ENCODE measurements at regions not wholly inside any gene's neighbourhood (a gene's known extent, or its start where the extent isn't known, plus 50 kb on each side); places are given as distances from the start of the nearest gene placed in this dataset.

- no peaks in the 10 kb centered on the region for H3K27me3 ChIP-seq
- H3K4me1 ChIP-seq, result no peaks in the 10 kb centered on the region
- no peak overlapping the region for H3K27ac ChIP-seq
- no peak for DNase-seq
- intact Hi-C loops (cut with DNase I), result no loop called here
- H3K4me3 ChIP-seq (replicated peaks in 1 of 3), result no peak overlapping the region
- no peak for TF ChIP-seq CTCF (IDR thresholded peaks at IDR 0.05)
- no peak for TF ChIP-seq POLR2A (IDR thresholded peaks at IDR 0.05)
- H3K9me3 ChIP-seq, result no peaks in the 10 kb centered on the region
- WGBS, 2 donors, result 74 to 80% methylated on average over 2 of the region's 2 CpGs
- H3K36me3 ChIP-seq, result no peaks in the 10 kb centered on the region
Observed at GRCh38 chr9:91085517-91086291, 276.0 kb downstream of the AUH start.

- Histone ChIP-seq H3K36me3 (no peaks in the 10 kb centered on the region), H3K4me1 (no peaks in the 10 kb centered on the region), H3K27me3 (no peaks in the 10 kb centered on the region), H3K9me3 (no peaks in the 10 kb centered on the region), H3K4me3 (replicated peaks in 1 of 3) (no peak overlapping the region), H3K27ac (no peak overlapping the region)
- intact Hi-C loops (cut with DNase I), result no loop called here
- no peak for DNase-seq
- TF ChIP-seq CTCF (IDR thresholded peaks at IDR 0.05) (no peak), POLR2A (IDR thresholded peaks at IDR 0.05) (no peak)
Observed at GRCh38 chr9:91086657-91087461, 274.9 kb downstream of the AUH start.

- H3K4me3 ChIP-seq (replicated peaks in 1 of 3), result no peak overlapping the region
- intact Hi-C loops (cut with DNase I), result no loop called here
- DNase-seq, result no peak
- H3K9me3 ChIP-seq, result no peaks in the 10 kb centered on the region
- no peaks in the 10 kb centered on the region for H3K4me1 ChIP-seq
- no peak overlapping the region for H3K27ac ChIP-seq
- no peak for TF ChIP-seq CTCF (IDR thresholded peaks at IDR 0.05)
- TF ChIP-seq POLR2A (IDR thresholded peaks at IDR 0.05), result no peak
- no peaks in the 10 kb centered on the region for H3K27me3 ChIP-seq
- H3K36me3 ChIP-seq, result no peaks in the 10 kb centered on the region
Observed at GRCh38 chr9:91087462-91087759, 274.3 kb downstream of the AUH start.

- TF ChIP-seq POLR2A (IDR thresholded peaks at IDR 0.05) (no peak), CTCF (IDR thresholded peaks at IDR 0.05) (peak in 4 of 6 experiments; percentile 26 to 43 (median 29))
- Histone ChIP-seq H3K27ac (no peak overlapping the region), H3K27me3 (no peaks in the 10 kb centered on the region), H3K36me3 (no peaks in the 10 kb centered on the region), H3K4me1 (no peaks in the 10 kb centered on the region), H3K9me3 (no peaks in the 10 kb centered on the region), H3K4me3 (replicated peaks in 1 of 3) (no peak overlapping the region)
- DNase-seq, result peak; percentile 49 to 54
- 33 to 38% methylated on average over 6 of the region's 6 CpGs for WGBS, 2 donors
- intact Hi-C loops (cut with DNase I), result no loop called here
Observed at GRCh38 chr9:91089405-91090129, 272.2 kb downstream of the AUH start.

- H3K4me1 ChIP-seq, result no peaks in the 10 kb centered on the region
- 67 to 90% methylated on average over 4 to 5 of the region's 5 CpGs for WGBS, 2 donors
- intact Hi-C loops (cut with DNase I), result no loop called here
Observed at GRCh38 chr9:91090130-91090410, 271.6 kb downstream of the AUH start.

More at GRCh38 chr9:91090130-91090410, 271.6 kb downstream of the AUH start:
- H3K4me3 ChIP-seq (replicated peaks in 1 of 3), result no peak overlapping the region
- no peaks in the 10 kb centered on the region for H3K36me3 ChIP-seq
- H3K27ac ChIP-seq, result no peak overlapping the region
- no peaks in the 10 kb centered on the region for H3K27me3 ChIP-seq
- DNase-seq, result no peak
- H3K9me3 ChIP-seq, result no peaks in the 10 kb centered on the region
- no peak for TF ChIP-seq CTCF (IDR thresholded peaks at IDR 0.05)
- TF ChIP-seq POLR2A (IDR thresholded peaks at IDR 0.05), result no peak
